ENCODE measurements at regions not wholly inside any gene's neighbourhood (a gene's known extent, or its start where the extent isn't known, plus 50 kb on each side); places are given as distances from the start of the nearest gene placed in this dataset.
"Not testable (repeated sequence)": the region's sequence is repeated elsewhere in the genome, so short reads cannot be mapped to it uniquely, and the experiment has no call there.

DNA sequence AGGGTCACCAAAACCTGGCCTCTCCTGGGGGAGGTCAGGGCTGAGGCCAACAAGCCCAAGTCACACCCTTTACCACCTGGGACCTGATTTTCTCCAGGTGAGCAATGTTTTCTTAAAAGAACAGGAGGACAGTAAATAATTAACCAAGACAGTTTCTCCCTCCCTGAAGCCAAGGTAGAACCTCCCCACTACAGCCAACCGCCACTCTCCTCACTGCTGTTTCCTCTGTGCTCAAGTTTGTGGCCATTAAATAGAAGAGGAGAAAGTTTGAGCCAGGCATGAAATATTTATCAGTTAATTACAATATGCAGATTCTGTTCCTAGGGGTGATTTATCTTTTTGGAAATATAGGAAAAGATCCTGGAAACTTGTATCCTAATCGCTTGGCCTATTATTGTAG is 150.6 kb upstream of the ANKRD20A1 start:
- H3K9ac ChIP-seq (ENCODE audit: low read depth in 1 of 2, low read length in 2 of 2) = not testable (repeated sequence)

GRCh38 chr9:67711429-67711828 is 147.3 kb upstream of the ANKRD20A1 start:
- not testable (repeated sequence) for H3K27ac ChIP-seq (ENCODE audit: low read depth in 2 of 2, low read length in 2 of 2); H3K9me3 ChIP-seq (ENCODE audit: control insufficient read depth in 2 of 2, low read length in 2 of 2); H3K4me3 ChIP-seq (ENCODE audit: low read length in 2 of 2); H3K9ac ChIP-seq (ENCODE audit: low read depth in 1 of 2, low read length in 2 of 2); H3K4me1 ChIP-seq (ENCODE audit: control insufficient read depth in 2 of 2, insufficient read depth in 2 of 2, low read length in 2 of 2); H3K27me3 ChIP-seq (ENCODE audit: control insufficient read depth in 2 of 2, insufficient read depth in 2 of 2, low read length in 2 of 2); H3K36me3 ChIP-seq (ENCODE audit: control insufficient read depth in 2 of 2, insufficient read depth in 2 of 2, low read length in 2 of 2)

More for the DNA sequence above, 150.6 kb upstream of the ANKRD20A1 start:
- H3K36me3 ChIP-seq (ENCODE audit: control insufficient read depth in 2 of 2, insufficient read depth in 2 of 2, low read length in 2 of 2); H3K4me3 ChIP-seq (ENCODE audit: low read length in 2 of 2); H3K9me3 ChIP-seq (ENCODE audit: control insufficient read depth in 2 of 2, low read length in 2 of 2); H3K27ac ChIP-seq (ENCODE audit: low read depth in 2 of 2, low read length in 2 of 2); H3K4me1 ChIP-seq (ENCODE audit: control insufficient read depth in 2 of 2, insufficient read depth in 2 of 2, low read length in 2 of 2); H3K27me3 ChIP-seq (ENCODE audit: control insufficient read depth in 2 of 2, insufficient read depth in 2 of 2, low read length in 2 of 2): not testable (repeated sequence)

DNA sequence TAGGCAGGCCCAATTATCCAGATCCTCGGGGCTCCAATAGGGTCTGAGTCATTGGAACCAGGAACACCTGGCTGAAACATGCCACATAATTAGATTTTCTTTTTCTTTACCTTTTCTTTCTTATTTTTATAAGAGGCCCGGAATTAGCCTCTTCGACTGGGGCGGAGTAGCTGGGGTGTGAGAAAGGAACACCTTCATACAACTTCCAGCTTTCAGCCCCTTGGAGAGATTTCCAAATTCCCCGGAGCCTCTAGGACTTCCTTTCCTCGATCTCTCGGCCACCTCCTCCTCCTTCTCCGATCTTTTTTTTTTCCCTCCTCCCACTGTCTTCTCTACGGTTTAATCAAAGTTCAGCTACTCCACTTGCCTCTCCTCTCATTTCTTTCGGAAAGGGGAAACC is 146.8 kb upstream of the ANKRD20A1 start:
- not testable (repeated sequence) for H3K4me3 ChIP-seq (ENCODE audit: low read length in 2 of 2); H3K4me1 ChIP-seq (ENCODE audit: control insufficient read depth in 2 of 2, insufficient read depth in 2 of 2, low read length in 2 of 2); H3K36me3 ChIP-seq (ENCODE audit: control insufficient read depth in 2 of 2, insufficient read depth in 2 of 2, low read length in 2 of 2); H3K27ac ChIP-seq (ENCODE audit: low read depth in 2 of 2, low read length in 2 of 2); H3K9ac ChIP-seq (ENCODE audit: low read depth in 1 of 2, low read length in 2 of 2); H3K27me3 ChIP-seq (ENCODE audit: control insufficient read depth in 2 of 2, insufficient read depth in 2 of 2, low read length in 2 of 2); H3K9me3 ChIP-seq (ENCODE audit: control insufficient read depth in 2 of 2, low read length in 2 of 2)

DNA sequence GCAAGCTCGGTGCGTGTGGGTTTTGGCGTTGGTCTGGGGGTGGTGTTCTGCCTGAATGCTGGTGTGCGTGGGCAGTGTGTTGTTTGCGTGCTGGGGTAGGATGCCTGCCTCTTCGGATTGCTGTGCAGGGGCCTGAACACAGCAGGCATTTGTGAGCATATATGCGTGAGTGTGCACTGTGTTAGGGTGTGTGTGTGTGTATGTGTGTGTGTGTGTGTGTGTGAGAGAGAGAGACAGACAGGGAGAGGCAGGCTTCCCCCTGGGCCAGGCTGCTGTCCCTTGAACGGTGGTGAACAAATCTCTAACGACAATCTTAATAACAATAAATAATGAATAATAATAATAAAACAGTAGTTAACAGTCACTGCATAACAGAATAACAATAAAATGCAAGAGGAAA is 145.8 kb upstream of the ANKRD20A1 start:
- not testable (repeated sequence) for H3K9ac ChIP-seq (ENCODE audit: low read depth in 1 of 2, low read length in 2 of 2); H3K36me3 ChIP-seq (ENCODE audit: control insufficient read depth in 2 of 2, insufficient read depth in 2 of 2, low read length in 2 of 2); H3K4me3 ChIP-seq (ENCODE audit: low read length in 2 of 2); H3K4me1 ChIP-seq (ENCODE audit: control insufficient read depth in 2 of 2, insufficient read depth in 2 of 2, low read length in 2 of 2); H3K27ac ChIP-seq (ENCODE audit: low read depth in 2 of 2, low read length in 2 of 2); H3K9me3 ChIP-seq (ENCODE audit: control insufficient read depth in 2 of 2, low read length in 2 of 2); H3K27me3 ChIP-seq (ENCODE audit: control insufficient read depth in 2 of 2, insufficient read depth in 2 of 2, low read length in 2 of 2)

DNA sequence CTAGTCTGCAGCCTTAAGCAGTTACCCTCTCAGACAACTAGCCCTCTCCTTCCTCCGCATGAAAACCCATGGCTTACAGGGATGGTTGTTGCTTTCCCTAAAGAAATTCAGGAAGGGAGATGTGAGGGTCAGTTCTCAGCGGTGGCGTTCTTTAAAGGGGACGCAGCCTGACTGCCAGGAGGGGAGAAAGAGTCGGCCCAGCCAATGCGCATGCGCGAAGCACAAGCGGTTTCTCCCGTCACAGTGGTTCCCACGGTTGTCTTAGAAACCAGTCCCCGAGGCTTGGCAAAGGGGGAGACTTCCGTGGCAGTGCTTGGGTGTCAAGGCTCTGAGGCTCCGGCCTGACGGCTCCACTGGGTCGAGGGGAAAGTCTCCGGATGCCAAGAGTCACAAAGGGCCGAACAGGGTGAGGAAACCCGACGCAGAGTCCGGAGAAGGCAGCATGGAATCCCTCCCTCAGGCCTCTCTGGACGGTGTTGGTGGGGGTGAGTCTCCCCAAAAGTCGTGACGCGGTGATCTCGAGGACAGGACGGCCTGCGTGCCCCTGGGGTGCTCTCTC is 140.8 kb upstream of the ANKRD20A1 start:
- H3K9ac ChIP-seq (ENCODE audit: low read depth in 1 of 2, low read length in 2 of 2); H3K36me3 ChIP-seq (ENCODE audit: control insufficient read depth in 2 of 2, insufficient read depth in 2 of 2, low read length in 2 of 2); H3K27ac ChIP-seq (ENCODE audit: low read depth in 2 of 2, low read length in 2 of 2); H3K27me3 ChIP-seq (ENCODE audit: control insufficient read depth in 2 of 2, insufficient read depth in 2 of 2, low read length in 2 of 2); H3K4me1 ChIP-seq (ENCODE audit: control insufficient read depth in 2 of 2, insufficient read depth in 2 of 2, low read length in 2 of 2); H3K9me3 ChIP-seq (ENCODE audit: control insufficient read depth in 2 of 2, low read length in 2 of 2); H3K4me3 ChIP-seq (ENCODE audit: low read length in 2 of 2): not testable (repeated sequence)

DNA sequence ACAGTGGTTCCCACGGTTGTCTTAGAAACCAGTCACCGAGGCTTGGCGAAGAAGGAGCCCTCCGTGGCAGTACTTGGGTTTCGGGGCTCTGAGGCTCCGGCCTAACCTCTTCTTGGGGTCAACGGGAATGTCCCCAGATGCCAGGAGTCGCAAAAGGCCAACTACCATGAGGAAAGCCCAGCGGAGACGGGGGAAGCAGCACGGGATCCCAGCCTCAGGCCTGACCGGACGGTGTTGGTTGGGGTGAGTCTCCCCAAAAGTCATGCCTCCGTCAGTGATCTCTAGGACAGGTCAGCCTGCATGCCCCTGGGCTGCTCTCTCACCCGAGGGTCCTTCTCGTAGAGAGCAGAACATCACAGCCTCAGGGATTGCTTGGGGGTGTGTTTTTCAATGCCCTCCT is 138.2 kb upstream of the ANKRD20A1 start:
- not testable (repeated sequence) for H3K9ac ChIP-seq (ENCODE audit: low read depth in 1 of 2, low read length in 2 of 2); H3K4me1 ChIP-seq (ENCODE audit: control insufficient read depth in 2 of 2, insufficient read depth in 2 of 2, low read length in 2 of 2); H3K27me3 ChIP-seq (ENCODE audit: control insufficient read depth in 2 of 2, insufficient read depth in 2 of 2, low read length in 2 of 2); H3K27ac ChIP-seq (ENCODE audit: low read depth in 2 of 2, low read length in 2 of 2); H3K9me3 ChIP-seq (ENCODE audit: control insufficient read depth in 2 of 2, low read length in 2 of 2); H3K36me3 ChIP-seq (ENCODE audit: control insufficient read depth in 2 of 2, insufficient read depth in 2 of 2, low read length in 2 of 2); H3K4me3 ChIP-seq (ENCODE audit: low read length in 2 of 2)

DNA sequence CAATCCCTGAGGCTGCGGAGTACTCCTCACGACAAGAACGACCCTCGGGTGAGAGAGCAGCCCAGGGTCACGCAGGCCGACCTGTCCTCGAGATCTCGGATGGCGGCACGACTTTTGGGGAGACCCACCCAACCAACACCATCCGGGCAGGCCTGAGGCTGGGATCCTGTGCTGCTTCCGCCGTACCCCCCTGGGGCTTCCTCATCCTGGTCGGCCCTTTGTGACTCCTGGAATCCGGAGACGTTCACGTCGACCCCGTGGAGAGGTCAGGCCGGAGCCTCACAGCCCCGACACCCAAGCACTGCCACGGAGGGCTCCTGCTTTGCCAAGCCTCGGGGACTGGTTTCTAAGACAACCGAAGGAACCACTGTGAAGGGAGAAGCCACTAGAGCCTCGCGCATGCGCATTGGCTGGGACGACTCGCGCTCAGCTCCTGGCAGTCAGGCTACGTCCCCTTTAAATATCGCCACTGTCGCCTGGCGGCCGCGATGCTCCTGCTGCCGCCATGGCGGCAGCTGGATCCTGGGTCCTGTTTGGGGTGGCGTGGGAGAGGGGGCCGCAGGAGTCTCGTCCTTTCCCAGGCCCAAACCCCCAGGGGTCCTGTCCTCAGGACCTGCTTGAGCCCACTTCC is 136.2 kb upstream of the ANKRD20A1 start:
- H3K36me3 ChIP-seq (ENCODE audit: control insufficient read depth in 2 of 2, insufficient read depth in 2 of 2, low read length in 2 of 2); H3K9ac ChIP-seq (ENCODE audit: low read depth in 1 of 2, low read length in 2 of 2); H3K9me3 ChIP-seq (ENCODE audit: control insufficient read depth in 2 of 2, low read length in 2 of 2); H3K27me3 ChIP-seq (ENCODE audit: control insufficient read depth in 2 of 2, insufficient read depth in 2 of 2, low read length in 2 of 2); H3K27ac ChIP-seq (ENCODE audit: low read depth in 2 of 2, low read length in 2 of 2); H3K4me3 ChIP-seq (ENCODE audit: low read length in 2 of 2); H3K4me1 ChIP-seq (ENCODE audit: control insufficient read depth in 2 of 2, insufficient read depth in 2 of 2, low read length in 2 of 2): not testable (repeated sequence)

DNA sequence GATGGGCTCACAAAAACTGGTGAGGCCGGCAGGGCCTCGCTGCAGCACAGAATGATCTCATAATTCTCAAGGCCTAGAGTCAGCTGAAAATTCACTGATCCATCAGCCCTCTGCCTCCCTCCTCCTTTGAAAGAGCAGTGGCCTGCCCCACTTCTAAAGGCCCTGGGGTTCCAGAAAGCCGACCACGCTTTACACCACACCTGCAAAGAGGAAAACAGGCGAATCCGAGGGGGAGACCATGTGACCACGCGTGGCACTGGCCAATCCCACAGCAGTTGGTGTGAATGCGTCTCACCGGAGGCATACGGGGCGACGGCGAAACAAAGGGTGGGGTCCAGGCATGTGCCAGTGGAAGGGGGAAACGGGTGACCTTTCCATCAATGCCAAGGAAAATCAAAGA is 135.5 kb upstream of the ANKRD20A1 start:
- H3K4me3 ChIP-seq (ENCODE audit: low read length in 2 of 2) = peak overlapping the region in 1 of 2 donors; percentile 44
- H3K9ac ChIP-seq (ENCODE audit: low read depth in 1 of 2, low read length in 2 of 2); H3K36me3 ChIP-seq (ENCODE audit: control insufficient read depth in 2 of 2, insufficient read depth in 2 of 2, low read length in 2 of 2); H3K4me1 ChIP-seq (ENCODE audit: control insufficient read depth in 2 of 2, insufficient read depth in 2 of 2, low read length in 2 of 2); H3K27me3 ChIP-seq (ENCODE audit: control insufficient read depth in 2 of 2, insufficient read depth in 2 of 2, low read length in 2 of 2); H3K9me3 ChIP-seq (ENCODE audit: control insufficient read depth in 2 of 2, low read length in 2 of 2); H3K27ac ChIP-seq (ENCODE audit: low read depth in 2 of 2, low read length in 2 of 2): not testable (repeated sequence)

- not testable (repeated sequence) for H3K9me3 ChIP-seq (ENCODE audit: control insufficient read depth in 2 of 2, low read length in 2 of 2); H3K27ac ChIP-seq (ENCODE audit: low read depth in 2 of 2, low read length in 2 of 2); H3K4me1 ChIP-seq (ENCODE audit: control insufficient read depth in 2 of 2, insufficient read depth in 2 of 2, low read length in 2 of 2); H3K36me3 ChIP-seq (ENCODE audit: control insufficient read depth in 2 of 2, insufficient read depth in 2 of 2, low read length in 2 of 2); H3K27me3 ChIP-seq (ENCODE audit: control insufficient read depth in 2 of 2, insufficient read depth in 2 of 2, low read length in 2 of 2); H3K4me3 ChIP-seq (ENCODE audit: low read length in 2 of 2); H3K9ac ChIP-seq (ENCODE audit: low read depth in 1 of 2, low read length in 2 of 2)
Observed at GRCh38 chr9:67724885-67725284, 133.8 kb upstream of the ANKRD20A1 start.

DNA sequence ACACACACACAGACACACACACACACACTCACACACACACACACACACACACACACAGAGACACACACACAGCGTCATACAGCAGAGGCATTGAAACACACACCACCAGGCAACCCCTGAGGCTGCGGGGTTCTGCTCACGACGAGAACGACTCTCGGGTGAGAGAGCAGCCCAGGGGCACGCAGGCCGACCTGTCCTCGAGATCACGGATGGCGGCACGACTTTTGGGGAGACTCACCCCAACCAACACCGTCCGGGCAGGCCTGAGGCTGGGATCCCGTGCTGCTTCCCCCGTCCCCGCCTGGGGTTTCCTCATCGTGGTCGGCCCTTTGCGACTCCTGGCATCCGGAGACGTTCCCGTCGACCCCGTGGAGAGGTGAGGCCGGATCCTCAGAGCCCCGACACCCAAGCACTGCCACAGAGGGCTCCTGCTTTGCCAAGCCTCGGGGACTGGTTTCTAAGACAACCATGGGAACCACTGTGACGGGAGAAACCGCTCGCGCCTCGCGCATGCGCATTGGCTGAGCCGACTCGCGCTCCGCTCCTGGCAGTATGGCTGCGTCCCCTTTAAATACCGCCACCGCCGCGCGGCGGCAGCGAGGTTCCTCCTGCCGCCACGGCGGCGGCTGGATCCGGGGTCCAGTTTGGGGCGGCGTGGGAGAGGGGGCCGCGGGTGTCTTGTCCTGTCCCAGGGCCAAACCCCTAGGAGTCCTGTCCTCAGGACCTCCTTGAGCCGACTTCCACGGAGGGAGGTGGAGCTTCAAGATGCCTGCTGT is 132.3 kb upstream of the ANKRD20A1 start:
- H3K9ac ChIP-seq (ENCODE audit: low read depth in 1 of 2, low read length in 2 of 2); H3K9me3 ChIP-seq (ENCODE audit: control insufficient read depth in 2 of 2, low read length in 2 of 2); H3K27me3 ChIP-seq (ENCODE audit: control insufficient read depth in 2 of 2, insufficient read depth in 2 of 2, low read length in 2 of 2); H3K4me3 ChIP-seq (ENCODE audit: low read length in 2 of 2); H3K36me3 ChIP-seq (ENCODE audit: control insufficient read depth in 2 of 2, insufficient read depth in 2 of 2, low read length in 2 of 2); H3K4me1 ChIP-seq (ENCODE audit: control insufficient read depth in 2 of 2, insufficient read depth in 2 of 2, low read length in 2 of 2); H3K27ac ChIP-seq (ENCODE audit: low read depth in 2 of 2, low read length in 2 of 2): not testable (repeated sequence)

Data from mucosa of rectum (tissue), 2 donors.